Kidney (tissue), 13 donors: ENCODE measurements at regions not wholly inside any gene's neighbourhood (a gene's known extent, or its start where the extent isn't known, plus 50 kb on each side); places are given as distances from the start of the nearest gene placed in this dataset.

Experiments used
- DNase-seq, 5 donors: peaks; one replicate each; pipeline ENCODE4 v3.0.0-alpha.2; 2013 to 2020
- FAIRE-seq: peaks from 2 replicates; lab custom pipeline; 2012; peaks lifted over from hg19 to GRCh38; lab: Jason Lieb, UNC
- H3K27ac ChIP-seq, 2 donors: one replicate each; pipeline ENCODE4 v1.7.0; 2013; ENCODE audit warnings: low read depth in 2 of 2, low read length in 2 of 2, inconsistent platforms in 1 of 2
- H3K27me3 ChIP-seq: one replicate; pipeline ENCODE4 v1.7.1; 2013; ENCODE audit warnings: low read length, inconsistent platforms; ENCODE audit not compliant: control insufficient read depth, insufficient read depth
- H3K36me3 ChIP-seq, 3 donors: one replicate each; pipeline versions ENCODE4 v1.7.0 to v1.7.1; 2013; ENCODE audit warnings: low read length in 3 of 3, control low read depth in 1 of 3, inconsistent platforms in 1 of 3; ENCODE audit not compliant: insufficient read depth in 3 of 3, control insufficient read depth in 2 of 3
- H3K4me1 ChIP-seq, 3 donors: one replicate each; pipeline versions ENCODE4 v1.7.0 to v1.7.1; 2013; ENCODE audit warnings: low read length in 3 of 3, inconsistent platforms in 1 of 3, low read depth in 1 of 3; ENCODE audit not compliant: control insufficient read depth in 2 of 3, insufficient read depth in 2 of 3
- H3K4me3 ChIP-seq, 3 donors: one replicate each; pipeline versions ENCODE4 v1.7.0 to v1.8.1; 2013; ENCODE audit warnings: low read length in 3 of 3, control low read depth in 1 of 3, inconsistent platforms in 1 of 3
- H3K9ac ChIP-seq, 3 donors: one replicate each; pipeline versions ENCODE4 v1.7.0 to v1.7.1; 2013; ENCODE audit warnings: low read length in 3 of 3, control low read depth in 1 of 3, inconsistent platforms in 1 of 3
- H3K9me3 ChIP-seq, 3 donors: one replicate each; pipeline versions ENCODE4 v1.7.0 to v1.7.1; 2013; ENCODE audit warnings: low read length in 3 of 3, control low read depth in 1 of 3, inconsistent platforms in 1 of 3; ENCODE audit not compliant: control insufficient read depth in 2 of 3, insufficient read depth in 1 of 3
- CTCF ChIP-seq: IDR thresholded peaks from 3 replicates; pipeline ENCODE4 v1.5.1; 2012; ENCODE audit warnings: mild to moderate bottlenecking, moderate library complexity, borderline replicate concordance; ENCODE audit not compliant: insufficient read depth; ENCODE audit errors: extremely low read depth
- intact Hi-C: fragments of 100-400 bp; cut with DNase I; formaldehyde crosslinking; loops from one replicate; pipeline ENCODE4 v1.11.1; 2022
- donor health status: control.
- donor health status: control.
- donor health status: control.
- donor health status: control.
- donor health status: control.
- donor health status: DM: yes; HTN: yes; CAD: no.
- donor health status: Normal renal cell carcinoma (clear cell type).

- intact Hi-C loops: no loop called here
- TF ChIP-seq CTCF: no peak
- H3K9ac ChIP-seq: no peak overlapping the region
- no peaks in the 10 kb centered on the region for H3K27me3 ChIP-seq
- FAIRE-seq (no peak), DNase-seq (no peak)
- H3K27ac ChIP-seq: no peak overlapping the region
- no peaks in the 10 kb centered on the region for H3K9me3 ChIP-seq
- no peak overlapping the region for H3K4me3 ChIP-seq
- H3K36me3 ChIP-seq: no peaks in the 10 kb centered on the region
- no peaks in the 10 kb centered on the region for H3K4me1 ChIP-seq
These were observed 58.8 kb upstream of the SLC22A23 start for GRCh38 chr6:3515669-3516068.

- intact Hi-C loops: no loop called here
These were observed 56.6 kb upstream of the SLC22A23 start for GRCh38 chr6:3513416-3513815.

GRCh38 chr6:3512832-3513231, 56.0 kb upstream of the SLC22A23 start:
- Histone ChIP-seq H3K9me3 (no peaks in the 10 kb centered on the region), H3K4me1 (no peaks in the 10 kb centered on the region), H3K9ac (no peak overlapping the region), H3K27me3 (no peaks in the 10 kb centered on the region), H3K36me3 (no peaks in the 10 kb centered on the region), H3K27ac (no peak overlapping the region), H3K4me3 (no peak overlapping the region)
- FAIRE-seq (no peak), DNase-seq (no peak)
- TF ChIP-seq CTCF: no peak
- intact Hi-C loops: no loop called here

More at GRCh38 chr6:3513416-3513815, 56.6 kb upstream of the SLC22A23 start:
- no peak overlapping the region for H3K27ac ChIP-seq
- TF ChIP-seq CTCF: no peak
- H3K36me3 ChIP-seq: no peaks in the 10 kb centered on the region
- FAIRE-seq (no peak), DNase-seq (no peak)
- no peak overlapping the region for H3K4me3 ChIP-seq
- no peaks in the 10 kb centered on the region for H3K9me3 ChIP-seq
- no peaks in the 10 kb centered on the region for H3K4me1 ChIP-seq
- no peaks in the 10 kb centered on the region for H3K27me3 ChIP-seq
- H3K9ac ChIP-seq: no peak overlapping the region

GRCh38 chr6:3510617-3511016, 53.8 kb upstream of the SLC22A23 start:
- Histone ChIP-seq H3K9me3 (no peaks in the 10 kb centered on the region), H3K36me3 (no peaks in the 10 kb centered on the region), H3K4me3 (no peak overlapping the region), H3K27ac (no peak overlapping the region), H3K27me3 (no peaks in the 10 kb centered on the region), H3K9ac (no peak overlapping the region), H3K4me1 (no peaks in the 10 kb centered on the region)
- intact Hi-C loops: no loop called here
- no peak for TF ChIP-seq CTCF
- no peak for DNase-seq
- no peak for FAIRE-seq
